GM19468 (cell line): ENCODE measurements at regions not wholly inside any gene's neighbourhood (a gene's known extent, or its start where the extent isn't known, plus 50 kb on each side); places are given as distances from the start of the nearest gene placed in this dataset.
"Not testable (repeated sequence)": the region's sequence is repeated elsewhere in the genome, so short reads cannot be mapped to it uniquely, and the experiment has no call there.

Experiments
- ATAC-seq: cut with Tn5 transposase; IDR thresholded peaks from one replicate; pipeline ENCODE4 v1.9.1; 2021; ENCODE audit warnings: mild to moderate bottlenecking, moderate library complexity, moderate number of reproducible peaks; ENCODE audit not compliant: unreplicated experiment; ENCODE audit errors: extremely low read depth

GRCh38 chr2:180621941-180622918 is 358.2 kb upstream of the UBE2E3 start:
- ATAC-seq: no peak

- no peak for ATAC-seq
These were observed 359.0 kb upstream of the UBE2E3 start for GRCh38 chr2:180621366-180621765.

GRCh38 chr2:180618570-180618969 is 361.8 kb upstream of the UBE2E3 start:
- no peak for ATAC-seq

- no peak for ATAC-seq
These were observed 365.6 kb upstream of the UBE2E3 start for GRCh38 chr2:180614776-180615175.

- ATAC-seq: no peak
These were observed 370.6 kb upstream of the UBE2E3 start for GRCh38 chr2:180609626-180610340.

- ATAC-seq: no peak
These were observed 372.8 kb upstream of the UBE2E3 start for GRCh38 chr2:180607514-180608049.

- ATAC-seq: no peak
These were observed 376.3 kb upstream of the UBE2E3 start for GRCh38 chr2:180604077-180604476.

- no peak for ATAC-seq
These were observed 379.4 kb upstream of the UBE2E3 start for GRCh38 chr2:180601016-180601415.

- ATAC-seq: no peak
These were observed 380.6 kb upstream of the UBE2E3 start for GRCh38 chr2:180599804-180600203.

GRCh38 chr2:180597179-180597578 is 383.2 kb upstream of the UBE2E3 start:
- ATAC-seq: no peak

GRCh38 chr2:180596453-180596852 is 384.0 kb upstream of the UBE2E3 start:
- no peak for ATAC-seq

GRCh38 chr2:180591947-180592346 is 388.5 kb upstream of the UBE2E3 start:
- no peak for ATAC-seq

GRCh38 chr2:180591093-180591781 is 389.2 kb upstream of the UBE2E3 start:
- ATAC-seq: not testable (repeated sequence)

GRCh38 chr2:180583441-180584140 is 396.8 kb upstream of the UBE2E3 start:
- ATAC-seq: no peak

GRCh38 chr2:180579388-180579787 is 401.0 kb upstream of the UBE2E3 start:
- no peak for ATAC-seq

GRCh38 chr2:180578441-180578840 is 402.0 kb upstream of the UBE2E3 start:
- no peak for ATAC-seq

GRCh38 chr2:180577567-180577966 is 402.8 kb upstream of the UBE2E3 start:
- no peak for ATAC-seq

GRCh38 chr2:180573951-180574350 is 406.5 kb upstream of the UBE2E3 start:
- no peak for ATAC-seq

GRCh38 chr2:180572346-180572745 is 408.1 kb upstream of the UBE2E3 start:
- ATAC-seq: no peak

- ATAC-seq: no peak
These were observed 408.8 kb upstream of the UBE2E3 start for GRCh38 chr2:180571559-180571958.
